H1 (cell line): ENCODE measurements at regions not wholly inside any gene's neighbourhood (a gene's known extent, or its start where the extent isn't known, plus 50 kb on each side); places are given as distances from the start of the nearest gene placed in this dataset.

ENCODE experiments used
- CTCF ChIA-PET: fragments of 300-600 bp; sonication (Branson Sonifier 250); formaldehyde crosslinking; loops from one replicate; lab custom pipeline; 2021; ENCODE audit not compliant: partially characterized antibody; lab: Charles Lee
- POLR2A ChIA-PET: fragments of 300-600 bp; sonication (Branson Sonifier 250); formaldehyde crosslinking; loops from one replicate; lab custom pipeline; 2021; ENCODE audit warnings: inconsistent platforms; ENCODE audit not compliant: partially characterized antibody; lab: Charles Lee
- DNase-seq, 2 experiments: peaks; one replicate each; pipeline versions ENCODE4 v3.0.0 to v3.0.0-alpha.2; 2010 to 2022; ENCODE audit warnings: low spot score in 2 of 2, low read depth in 1 of 2, mixed read lengths in 1 of 2
- FAIRE-seq: peaks from 2 replicates; lab custom pipeline; 2011; peaks lifted over from hg19 to GRCh38; lab: Jason Lieb, UNC
- H2AFZ ChIP-seq: 2 replicates; pipeline ENCODE4 v1.8.1; 2012; ENCODE audit warnings: low read length, inconsistent platforms
- H2AK5ac ChIP-seq: 2 replicates; pipeline ENCODE4 v1.6.1; 2013; ENCODE audit warnings: low read depth, low read length
- H2BK120ac ChIP-seq: replicated peaks from 2 replicates; pipeline ENCODE3; 2013; ENCODE audit warnings: low read depth, low read length, inconsistent platforms
- H2BK12ac ChIP-seq: 2 replicates; pipeline ENCODE4 v1.6.1; 2013; ENCODE audit warnings: low read depth, low read length
- H2BK15ac ChIP-seq: 2 replicates; pipeline ENCODE4 v1.6.1; 2013; ENCODE audit warnings: low read length
- H2BK20ac ChIP-seq: 2 replicates; pipeline ENCODE4 v1.6.1; 2013; ENCODE audit warnings: low read length
- H2BK5ac ChIP-seq: 2 replicates; pipeline ENCODE4 v1.6.1; 2013; ENCODE audit warnings: low read depth, low read length
- H3K14ac ChIP-seq: 2 replicates; pipeline ENCODE4 v1.6.1; 2013; ENCODE audit warnings: inconsistent platforms; ENCODE audit not compliant: insufficient read length
- H3K18ac ChIP-seq: 2 replicates; pipeline ENCODE4 v1.6.1; 2013; ENCODE audit warnings: low read length; ENCODE audit errors: extremely low read depth
- H3K23ac ChIP-seq: 2 replicates; pipeline ENCODE4 v1.6.1; 2013; ENCODE audit warnings: inconsistent platforms; ENCODE audit not compliant: insufficient read length
- H3K23me2 ChIP-seq: 2 replicates; pipeline ENCODE4 v1.6.1; 2013; ENCODE audit warnings: low read depth, low read length
- H3K27ac ChIP-seq: 2 replicates; pipeline ENCODE4 v1.6.1; 2011; ENCODE audit warnings: low read depth, low read length, inconsistent platforms
- H3K27me3 ChIP-seq, 4 experiments: replicated peaks in 1 of 4; 1 replicate in 1 of 4; 2 replicates in 3 of 4; pipeline versions ENCODE4 v1.6.1 to v1.8.1; 2011 to 2013; ENCODE audit warnings: low read length in 3 of 4, mild to moderate bottlenecking in 3 of 4, inconsistent platforms in 2 of 4, mixed read lengths in 2 of 4, moderate library complexity in 1 of 4; ENCODE audit not compliant: control insufficient read depth in 3 of 4, insufficient read depth in 3 of 4; ENCODE audit errors: extremely low read depth in 1 of 4
- H3K36me3 ChIP-seq, 4 experiments: 2 replicates each; pipeline versions ENCODE4 v1.6.1 to v1.8.1; 2011 to 2013; ENCODE audit warnings: mild to moderate bottlenecking in 4 of 4, low read length in 3 of 4, moderate library complexity in 2 of 4, control low read depth in 1 of 4, inconsistent platforms in 1 of 4; ENCODE audit not compliant: insufficient read depth in 4 of 4, control insufficient read depth in 2 of 4
- H3K4ac ChIP-seq: replicated peaks from 2 replicates; pipeline ENCODE3; 2013; ENCODE audit warnings: low read length, low read depth, mixed read lengths, inconsistent platforms; ENCODE audit not compliant: insufficient read length
- H3K4me1 ChIP-seq, 4 experiments: replicated peaks in 1 of 4; 1 replicate in 1 of 4; 2 replicates in 3 of 4; pipeline versions ENCODE4 v1.6.1 to v1.8.1; 2011 to 2013; ENCODE audit warnings: low read length in 3 of 4, inconsistent platforms in 2 of 4, mixed read lengths in 1 of 4; ENCODE audit not compliant: insufficient read depth in 4 of 4, control insufficient read depth in 3 of 4
- H3K4me2 ChIP-seq, 2 experiments: 2 replicates each; pipeline versions ENCODE4 v1.6.1 to v1.8.1; 2011 to 2013; ENCODE audit warnings: low read depth in 2 of 2, low read length in 2 of 2, control low read depth in 1 of 2, inconsistent platforms in 1 of 2, mild to moderate bottlenecking in 1 of 2; ENCODE audit not compliant: insufficient read depth in 1 of 2
- H3K4me3 ChIP-seq, 4 experiments: fragments of 200-600, 300-600 bp in 1 of 4; sonication (generic), shearing (Covaris generic), sonication (Bioruptor Twin) in 1 of 4; 2 replicates each; pipeline versions ENCODE4 v1.5.1 to v1.8.1; 2011 to 2016; ENCODE audit warnings: low read length in 4 of 4, low read depth in 3 of 4, control low read depth in 2 of 4, inconsistent platforms in 2 of 4, mild to moderate bottlenecking in 2 of 4, mixed read lengths in 1 of 4, moderate library complexity in 1 of 4; ENCODE audit not compliant: insufficient read depth in 2 of 4; ENCODE audit errors: extremely low read depth in 1 of 4
- H3K56ac ChIP-seq: replicated peaks from 2 replicates; pipeline ENCODE3; 2013; ENCODE audit warnings: low read depth, mild to moderate bottlenecking, mixed read lengths, low read length, inconsistent platforms; ENCODE audit not compliant: insufficient read length
- H3K79me1 ChIP-seq: 2 replicates; pipeline ENCODE4 v1.6.1; 2013; ENCODE audit warnings: low read depth, low read length, control low read depth
- H3K79me2 ChIP-seq, 2 experiments: 2 replicates each; pipeline versions ENCODE4 v1.6.1 to v1.8.1; 2012 to 2013; ENCODE audit warnings: low read length in 2 of 2, mild to moderate bottlenecking in 2 of 2, inconsistent platforms in 1 of 2; ENCODE audit not compliant: insufficient read depth in 2 of 2, control insufficient read depth in 1 of 2
- H3K9ac ChIP-seq, 4 experiments: replicated peaks in 1 of 4; 1 replicate in 1 of 4; 2 replicates in 3 of 4; pipeline versions ENCODE4 v1.6.1 to v1.8.1; 2011 to 2013; ENCODE audit warnings: low read depth in 3 of 4, low read length in 3 of 4, control low read depth in 2 of 4, mild to moderate bottlenecking in 2 of 4, moderate library complexity in 2 of 4, inconsistent platforms in 1 of 4; ENCODE audit errors: extremely low read depth in 1 of 4
- H3K9me3 ChIP-seq, 2 experiments: 2 replicates each; pipeline versions ENCODE4 v1.6.1 to v1.8.1; 2012 to 2013; ENCODE audit warnings: mild to moderate bottlenecking in 2 of 2, moderate library complexity in 2 of 2, control low read depth in 1 of 2, inconsistent platforms in 1 of 2, low read depth in 1 of 2, low read length in 1 of 2, mixed read lengths in 1 of 2; ENCODE audit not compliant: insufficient read depth in 2 of 2
- H4K20me1 ChIP-seq, 2 experiments: replicated peaks in 1 of 2; 2 replicates each; pipeline versions ENCODE3 to v1.8.1; 2011 to 2013; ENCODE audit warnings: inconsistent platforms in 2 of 2, low read length in 2 of 2, mild to moderate bottlenecking in 1 of 2; ENCODE audit not compliant: insufficient read depth in 2 of 2, control insufficient read depth in 1 of 2
- H4K5ac ChIP-seq: 2 replicates; pipeline ENCODE4 v1.6.1; 2013; ENCODE audit warnings: low read length, low read depth, mixed read lengths, inconsistent platforms; ENCODE audit not compliant: insufficient read length
- H4K8ac ChIP-seq: 2 replicates; pipeline ENCODE4 v1.8.0; 2013; ENCODE audit warnings: mild to moderate bottlenecking, moderate library complexity, low read length, inconsistent platforms; ENCODE audit not compliant: insufficient read depth; ENCODE audit errors: extremely low read depth
- H4K91ac ChIP-seq: replicated peaks from 2 replicates; pipeline ENCODE3; 2013; ENCODE audit warnings: low read length, mixed read lengths, inconsistent platforms; ENCODE audit not compliant: insufficient read length
- BACH1 ChIP-seq: IDR thresholded peaks from 2 replicates; pipeline ENCODE4 v1.6.1; 2012; ENCODE audit warnings: low read length, improper control_type of control experiment
- CREB1 ChIP-seq: IDR thresholded peaks from 2 replicates; pipeline ENCODE4 v1.6.1; 2012; ENCODE audit warnings: inconsistent platforms
- GABPA ChIP-seq: IDR thresholded peaks from 2 replicates; pipeline ENCODE4 v1.6.1; 2011; ENCODE audit warnings: mild to moderate bottlenecking, low read length, moderate library complexity, borderline replicate concordance; ENCODE audit not compliant: insufficient read depth
- POLR2A ChIP-seq, 2 experiments: IDR thresholded peaks; 1 replicate in 1 of 2; 2 replicates in 1 of 2; pipeline ENCODE4 v1.6.1; 2011; ENCODE audit warnings: low read depth in 2 of 2, low read length in 2 of 2, mild to moderate bottlenecking in 2 of 2; ENCODE audit errors: control extremely low read depth in 1 of 2
- RXRA ChIP-seq: IDR thresholded peaks from 2 replicates; pipeline ENCODE4 v1.6.1; 2011; ENCODE audit warnings: low read depth, mild to moderate bottlenecking, low read length, moderate library complexity; ENCODE audit not compliant: insufficient read depth
- SAP30 ChIP-seq: fragments of 300-600 bp; sonication (generic); IDR thresholded peaks from 2 replicates; pipeline ENCODE4 v1.7.1; 2012; ENCODE audit warnings: low read length, moderate library complexity, mild to moderate bottlenecking, inconsistent platforms; ENCODE audit not compliant: insufficient read depth, insufficient replicate concordance
- SIN3A ChIP-seq, 2 experiments: IDR thresholded peaks in 1 of 2; conservative IDR thresholded peaks in 1 of 2; 2 replicates each; pipeline ENCODE4 v1.6.1; 2011 to 2012; ENCODE audit warnings: low read length in 2 of 2, improper control_type of control experiment in 1 of 2, low read depth in 1 of 2, mild to moderate bottlenecking in 1 of 2
- SP1 ChIP-seq: IDR thresholded peaks from 2 replicates; pipeline ENCODE4 v1.6.1; 2011; ENCODE audit warnings: low read depth, low read length
- TAF7 ChIP-seq: optimal IDR thresholded peaks from 2 replicates; pipeline ENCODE3; 2011; ENCODE audit warnings: low read depth, mild to moderate bottlenecking, inconsistent platforms, low read length, moderate library complexity, borderline replicate concordance
- TCF12 ChIP-seq: IDR thresholded peaks from 2 replicates; pipeline ENCODE4 v1.6.1; 2011; ENCODE audit warnings: low read depth, mild to moderate bottlenecking, low read length
- YY1 ChIP-seq: IDR thresholded peaks from 2 replicates; pipeline ENCODE4 v1.6.1; 2011; ENCODE audit warnings: low read depth, mild to moderate bottlenecking, low read length
- WGBS, 2 experiments: shearing (Covaris generic) in 1 of 2; methylation state at CpG; one replicate each; pipeline versions ENCODE4 v1.1.6 to v1.1.7; 2013 to 2015; ENCODE audit warnings: low lambda C conversion rate in 2 of 2, mixed read lengths in 2 of 2, inconsistent platforms in 1 of 2, low coverage in 1 of 2, missing lambda C conversion rate in 1 of 2; ENCODE audit not compliant: insufficient replicate concordance in 2 of 2, insufficient coverage in 1 of 2, insufficient read length in 1 of 2; ENCODE audit errors: extremely low coverage in 1 of 2, missing lambda C conversion rate in 1 of 2; 5-methylcytosine and 5-hydroxymethylcytosine counted together

DNA sequence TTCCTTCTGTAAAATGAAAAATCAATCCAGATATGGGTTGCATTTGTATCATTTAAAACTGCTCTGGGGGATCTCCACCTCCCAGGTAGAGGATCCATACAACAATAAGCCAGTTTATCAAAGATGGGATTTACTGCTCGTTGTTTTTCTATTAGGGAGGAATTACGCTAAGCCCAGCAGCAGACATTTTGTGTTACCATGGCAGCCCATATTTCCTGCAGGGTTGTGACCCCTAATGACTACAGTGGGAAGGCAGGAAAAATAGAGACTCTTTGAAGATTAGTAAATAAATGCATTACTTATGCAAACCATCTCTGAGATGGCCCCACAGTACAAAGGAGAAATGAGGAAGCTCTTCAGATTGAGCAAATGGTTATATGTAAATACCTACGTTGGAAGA is 253.4 kb upstream of the GPR101 start:
- POLR2A ChIA-PET, result no interaction called here
- H3K9ac ChIP-seq, result no peak overlapping the region
- no peak for TF ChIP-seq CREB1
- no peak for TF ChIP-seq BACH1
- TF ChIP-seq TAF7, result no peak
- TF ChIP-seq YY1, result no peak
- TF ChIP-seq SAP30, result no peak
- TF ChIP-seq TCF12, result no peak
- TF ChIP-seq SP1, result no peak
- no peak for TF ChIP-seq RXRA
- TF ChIP-seq POLR2A (IDR thresholded peaks at IDR 0.05; ENCODE audit: control extremely low read depth in 1 of 2, low read depth in 2 of 2, low read length in 2 of 2), result no peak
- TF ChIP-seq SIN3A (conservative IDR thresholded peaks at IDR 0.05 in 1 of 2, IDR thresholded peaks at IDR 0.05 in 1 of 2; ENCODE audit: low read depth in 1 of 2, low read length in 2 of 2), result no peak
- no peak for TF ChIP-seq GABPA

More for the DNA sequence above, 253.4 kb upstream of the GPR101 start:
- Histone ChIP-seq H3K56ac (no peak overlapping the region), H3K4ac (no peak overlapping the region), H3K9me3 (no peaks in the 10 kb centered on the region), H4K20me1 (no peaks in the 10 kb centered on the region), H2AK5ac (no peak overlapping the region), H2BK20ac (no peak overlapping the region), H3K4me1 (no peaks in the 10 kb centered on the region), H2BK12ac (no peak overlapping the region), H3K4me2 (no peak overlapping the region), H3K27ac (no peak overlapping the region), H2BK120ac (no peak overlapping the region), H3K23me2 (no peaks in the 10 kb centered on the region), H3K18ac (no peak overlapping the region), H2AFZ (no peak overlapping the region), H4K91ac (no peak overlapping the region), H3K23ac (no peak overlapping the region), H4K8ac (no peak overlapping the region), H2BK15ac (no peak overlapping the region), H3K14ac (no peak overlapping the region), H3K4me3 (no peak overlapping the region), H2BK5ac (no peak overlapping the region), H3K79me1 (no peaks in the 10 kb centered on the region), H3K79me2 (no peaks in the 10 kb centered on the region), H4K5ac (no peak overlapping the region), H3K36me3 (no peaks in the 10 kb centered on the region), H3K27me3 (no peaks in the 10 kb centered on the region)
- CTCF ChIA-PET, result no interaction called here
- WGBS, 2 experiments, result 86% methylated on average over 2 of the region's 3 CpGs; no CpG with 5 or more reads in 1 of the 2 experiments
- DNase-seq, result no peak
- no peak for FAIRE-seq
